ENCODE measurements at regions not wholly inside any gene's neighbourhood (a gene's known extent, or its start where the extent isn't known, plus 50 kb on each side); places are given as distances from the start of the nearest gene placed in this dataset.
"Not testable (repeated sequence)": the region's sequence is repeated elsewhere in the genome, so short reads cannot be mapped to it uniquely, and the experiment has no call there.

GRCh38 chr18:15003231-15003630 is 255.3 kb downstream of the ANKRD30B start:
- TF ChIP-seq POLR2A (IDR thresholded peaks at IDR 0.05; ENCODE audit: low read length); GATA1 (IDR thresholded peaks at IDR 0.05; ENCODE audit: low read depth, low read length): not testable (repeated sequence)
